ENCODE measurements at regions not wholly inside any gene's neighbourhood (a gene's known extent, or its start where the extent isn't known, plus 50 kb on each side); places are given as distances from the start of the nearest gene placed in this dataset.

DNA sequence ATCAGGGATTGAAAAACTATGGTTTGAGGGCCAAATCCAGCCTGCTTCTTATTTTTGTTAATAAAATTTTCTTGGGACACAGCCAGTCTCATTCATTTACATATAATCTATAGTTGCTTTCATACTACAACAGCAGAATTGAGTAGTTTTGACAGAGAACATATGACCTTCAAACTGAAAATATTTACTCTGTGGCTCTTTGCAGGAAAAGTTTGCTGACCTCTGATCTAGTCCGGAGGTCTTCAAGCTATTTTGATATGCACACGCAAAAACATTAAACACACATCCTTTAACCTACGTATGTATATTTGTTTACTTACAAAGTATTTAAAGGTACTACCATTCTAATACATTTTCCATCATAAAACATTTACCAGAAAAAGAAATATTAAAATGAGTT lies 76.5 kb upstream of the LARGE1 start:
- TF ChIP-seq POLR2AphosphoS5 (IDR thresholded peaks at IDR 0.05) (no peak), POLR2A (IDR thresholded peaks at IDR 0.05) (no peak)
- TF ChIP-seq, protein P1, sequence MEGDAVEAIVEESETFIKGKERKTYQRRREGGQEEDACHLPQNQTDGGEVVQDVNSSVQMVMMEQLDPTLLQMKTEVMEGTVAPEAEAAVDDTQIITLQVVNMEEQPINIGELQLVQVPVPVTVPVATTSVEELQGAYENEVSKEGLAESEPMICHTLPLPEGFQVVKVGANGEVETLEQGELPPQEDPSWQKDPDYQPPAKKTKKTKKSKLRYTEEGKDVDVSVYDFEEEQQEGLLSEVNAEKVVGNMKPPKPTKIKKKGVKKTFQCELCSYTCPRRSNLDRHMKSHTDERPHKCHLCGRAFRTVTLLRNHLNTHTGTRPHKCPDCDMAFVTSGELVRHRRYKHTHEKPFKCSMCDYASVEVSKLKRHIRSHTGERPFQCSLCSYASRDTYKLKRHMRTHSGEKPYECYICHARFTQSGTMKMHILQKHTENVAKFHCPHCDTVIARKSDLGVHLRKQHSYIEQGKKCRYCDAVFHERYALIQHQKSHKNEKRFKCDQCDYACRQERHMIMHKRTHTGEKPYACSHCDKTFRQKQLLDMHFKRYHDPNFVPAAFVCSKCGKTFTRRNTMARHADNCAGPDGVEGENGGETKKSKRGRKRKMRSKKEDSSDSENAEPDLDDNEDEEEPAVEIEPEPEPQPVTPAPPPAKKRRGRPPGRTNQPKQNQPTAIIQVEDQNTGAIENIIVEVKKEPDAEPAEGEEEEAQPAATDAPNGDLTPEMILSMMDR (IDR thresholded peaks at IDR 0.05 in 8 of 11, conservative IDR thresholded peaks at IDR 0.05 in 3 of 11): no peak

Data from spleen (tissue), 7 donors.